ENCODE measurements at regions not wholly inside any gene's neighbourhood (a gene's known extent, or its start where the extent isn't known, plus 50 kb on each side); places are given as distances from the start of the nearest gene placed in this dataset.

GRCh38 chr17:71885662-71886061 lies 235.2 kb upstream of the SOX9 start:
- TF ChIP-seq CTCF (conservative IDR thresholded peaks at IDR 0.05; ENCODE audit: low read depth, low read length): no peak
- TF ChIP-seq EZH2 (IDR thresholded peaks at IDR 0.05; ENCODE audit: borderline replicate concordance, low read depth, low read length, poor library complexity, severe bottlenecking): no peak
